Prostate gland (tissue), 2 donors: ENCODE measurements at regions not wholly inside any gene's neighbourhood (a gene's known extent, or its start where the extent isn't known, plus 50 kb on each side); places are given as distances from the start of the nearest gene placed in this dataset.

Experiments used
- DNase-seq: peaks from one replicate; pipeline ENCODE4 v3.0.0-alpha.2; 2019; ENCODE audit warnings: low spot score
- H3K27ac ChIP-seq, 2 donors: fragments of 200-600 bp; sonication (generic); 2 replicates each; pipeline ENCODE4 v1.5.1; 2017 to 2019
- H3K27me3 ChIP-seq: fragments of 200-600 bp; sonication (generic); replicated peaks from 2 replicates; pipeline ENCODE4 v1.5.1; 2019; ENCODE audit not compliant: insufficient read depth
- H3K36me3 ChIP-seq, 2 donors: fragments of 200-600 bp; sonication (generic); 1 replicate in 1 of 2; 2 replicates in 1 of 2; pipeline versions ENCODE4 v1.5.1 to v1.8.1; 2017 to 2019
- H3K4me1 ChIP-seq: fragments of 200-600 bp; sonication (generic); replicated peaks from 2 replicates; pipeline ENCODE4 v1.5.1; 2019
- H3K4me3 ChIP-seq, 2 donors: fragments of 200-600 bp; sonication (generic); 2 replicates each; pipeline ENCODE4 v1.5.1; 2017 to 2019
- H3K9me3 ChIP-seq: fragments of 200-600 bp; sonication (generic); 2 replicates; pipeline ENCODE4 v1.5.1; 2017
- CTCF ChIP-seq, 4 experiments: fragments of 200-600 bp in 2 of 4; fragments of 450-650 bp in 2 of 4; sonication (generic) in 2 of 4; IDR thresholded peaks; 1 replicate in 3 of 4; 2 replicates in 1 of 4; pipeline ENCODE4 v1.5.1; 2016 to 2019; ENCODE audit warnings: antibody characterized with exemption in 4 of 4, mild to moderate bottlenecking in 2 of 4, moderate library complexity in 2 of 4
- POLR2A ChIP-seq: fragments of 450-650 bp; IDR thresholded peaks from one replicate; pipeline ENCODE4 v1.6.1; 2016; ENCODE audit warnings: antibody characterized with exemption, mild to moderate bottlenecking
- POLR2AphosphoS5 ChIP-seq: sonication (generic); formaldehyde crosslinking; IDR thresholded peaks from one replicate; pipeline ENCODE4 v1.6.1; 2017; ENCODE audit warnings: antibody characterized with exemption
- WGBS: methylation state at CpG from one replicate; pipeline ENCODE4 v1.1.5; 2018; 5-methylcytosine and 5-hydroxymethylcytosine counted together
- intact Hi-C: fragments of 100-400 bp; cut with DNase I; formaldehyde crosslinking; loops from one replicate; pipeline ENCODE4 v1.14.2; 2022

- TF ChIP-seq POLR2AphosphoS5 (no peak), POLR2A (no peak), CTCF (IDR thresholded peaks at IDR 0.05) (no peak)
- 48% methylated on average over 5 of the region's 5 CpGs for WGBS
- Histone ChIP-seq H3K4me1 (no peaks in the 10 kb centered on the region), H3K27ac (no peak overlapping the region), H3K36me3 (no peaks in the 10 kb centered on the region), H3K4me3 (no peak overlapping the region), H3K9me3 (no peaks in the 10 kb centered on the region), H3K27me3 (no peaks in the 10 kb centered on the region)
- intact Hi-C loops, result no loop called here
- no peak for DNase-seq
Measured at GRCh38 chr22:22348127-22348814, 103.7 kb downstream of the VPREB1 start.

GRCh38 chr22:22348815-22349454 is 104.3 kb downstream of the VPREB1 start:
- 76% methylated on average over 6 of the region's 6 CpGs for WGBS
- no peaks in the 10 kb centered on the region for H3K9me3 ChIP-seq
- H3K27ac ChIP-seq, result no peak overlapping the region
- no peaks in the 10 kb centered on the region for H3K36me3 ChIP-seq
- H3K4me1 ChIP-seq, result no peaks in the 10 kb centered on the region
- intact Hi-C loops, result no loop called here
- TF ChIP-seq CTCF (IDR thresholded peaks at IDR 0.05) (no peak), POLR2A (no peak), POLR2AphosphoS5 (no peak)
- no peak for DNase-seq
- no peak overlapping the region for H3K4me3 ChIP-seq
- H3K27me3 ChIP-seq, result no peaks in the 10 kb centered on the region

- Histone ChIP-seq H3K4me3 (no peak overlapping the region), H3K9me3 (no peaks in the 10 kb centered on the region), H3K4me1 (no peaks in the 10 kb centered on the region), H3K36me3 (no peaks in the 10 kb centered on the region), H3K27me3 (no peaks in the 10 kb centered on the region), H3K27ac (no peak overlapping the region)
- intact Hi-C loops, result no loop called here
- no peak for TF ChIP-seq CTCF (IDR thresholded peaks at IDR 0.05)
- TF ChIP-seq POLR2A, result no peak
- no peak for TF ChIP-seq POLR2AphosphoS5
- no peak for DNase-seq
- WGBS, result 48% methylated on average over 3 of the region's 3 CpGs
Measured at GRCh38 chr22:22349455-22349836, 104.9 kb downstream of the VPREB1 start.

DNA sequence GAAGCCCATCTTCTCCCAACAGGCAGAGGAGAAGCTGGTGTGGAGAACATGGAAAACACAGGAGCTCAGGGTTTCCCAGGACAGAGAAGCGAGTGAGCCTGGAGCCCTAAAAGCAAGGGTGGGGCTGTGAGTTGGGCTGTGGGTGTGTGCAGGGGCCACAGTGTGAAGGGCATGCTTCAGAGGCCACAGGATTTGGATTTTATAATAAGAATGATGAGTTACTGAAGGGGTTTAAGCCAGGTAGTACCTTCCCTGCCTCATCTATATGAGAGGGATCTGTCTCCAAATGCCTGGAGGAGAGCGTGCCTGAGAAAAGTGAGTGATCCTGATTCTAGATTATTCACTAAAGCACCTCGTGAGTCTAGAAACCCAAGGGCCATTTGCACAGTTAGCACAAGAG is 106.8 kb downstream of the VPREB1 start:
- intact Hi-C loops, result no loop called here
- Histone ChIP-seq H3K36me3 (no peaks in the 10 kb centered on the region), H3K27ac (no peak overlapping the region), H3K4me1 (no peaks in the 10 kb centered on the region), H3K9me3 (no peaks in the 10 kb centered on the region), H3K27me3 (no peaks in the 10 kb centered on the region), H3K4me3 (no peak overlapping the region)
- no peak for DNase-seq
- TF ChIP-seq POLR2A (no peak), POLR2AphosphoS5 (no peak), CTCF (IDR thresholded peaks at IDR 0.05) (no peak)
- 78% methylated on average over 3 of the region's 3 CpGs for WGBS
